Kidney (tissue), 13 donors: ENCODE measurements at regions not wholly inside any gene's neighbourhood (a gene's known extent, or its start where the extent isn't known, plus 50 kb on each side); places are given as distances from the start of the nearest gene placed in this dataset.

Source experiments
- DNase-seq, 5 donors: peaks; one replicate each; pipeline ENCODE4 v3.0.0-alpha.2; 2013 to 2020
- FAIRE-seq: peaks from 2 replicates; lab custom pipeline; 2012; peaks lifted over from hg19 to GRCh38; lab: Jason Lieb, UNC
- H3K27ac ChIP-seq, 2 donors: one replicate each; pipeline ENCODE4 v1.7.0; 2013; ENCODE audit warnings: low read depth in 2 of 2, low read length in 2 of 2, inconsistent platforms in 1 of 2
- H3K27me3 ChIP-seq: one replicate; pipeline ENCODE4 v1.7.1; 2013; ENCODE audit warnings: low read length, inconsistent platforms; ENCODE audit not compliant: control insufficient read depth, insufficient read depth
- H3K36me3 ChIP-seq, 3 donors: one replicate each; pipeline versions ENCODE4 v1.7.0 to v1.7.1; 2013; ENCODE audit warnings: low read length in 3 of 3, control low read depth in 1 of 3, inconsistent platforms in 1 of 3; ENCODE audit not compliant: insufficient read depth in 3 of 3, control insufficient read depth in 2 of 3
- H3K4me1 ChIP-seq, 3 donors: one replicate each; pipeline versions ENCODE4 v1.7.0 to v1.7.1; 2013; ENCODE audit warnings: low read length in 3 of 3, inconsistent platforms in 1 of 3, low read depth in 1 of 3; ENCODE audit not compliant: control insufficient read depth in 2 of 3, insufficient read depth in 2 of 3
- H3K4me3 ChIP-seq, 3 donors: one replicate each; pipeline versions ENCODE4 v1.7.0 to v1.8.1; 2013; ENCODE audit warnings: low read length in 3 of 3, control low read depth in 1 of 3, inconsistent platforms in 1 of 3
- H3K9ac ChIP-seq, 3 donors: one replicate each; pipeline versions ENCODE4 v1.7.0 to v1.7.1; 2013; ENCODE audit warnings: low read length in 3 of 3, control low read depth in 1 of 3, inconsistent platforms in 1 of 3
- H3K9me3 ChIP-seq, 3 donors: one replicate each; pipeline versions ENCODE4 v1.7.0 to v1.7.1; 2013; ENCODE audit warnings: low read length in 3 of 3, control low read depth in 1 of 3, inconsistent platforms in 1 of 3; ENCODE audit not compliant: control insufficient read depth in 2 of 3, insufficient read depth in 1 of 3
- CTCF ChIP-seq: IDR thresholded peaks from 3 replicates; pipeline ENCODE4 v1.5.1; 2012; ENCODE audit warnings: mild to moderate bottlenecking, moderate library complexity, borderline replicate concordance; ENCODE audit not compliant: insufficient read depth; ENCODE audit errors: extremely low read depth
- intact Hi-C: fragments of 100-400 bp; cut with DNase I; formaldehyde crosslinking; loops from one replicate; pipeline ENCODE4 v1.11.1; 2022
- donor health status: control.
- donor health status: control.
- donor health status: control.
- donor health status: control.
- donor health status: control.
- donor health status: DM: yes; HTN: yes; CAD: no.
- donor health status: Normal renal cell carcinoma (clear cell type).

GRCh38 chr15:27655056-27655455 lies 444.1 kb downstream of the OCA2 start:
- DNase-seq = no peak
- Histone ChIP-seq H3K9me3 (peaks cover 0 to 5% (median 0%) of the 10 kb centered on the region in 3 donors), H3K9ac (no peak overlapping the region), H3K27me3 (no peaks in the 10 kb centered on the region), H3K27ac (no peak overlapping the region), H3K4me1 (no peaks in the 10 kb centered on the region), H3K36me3 (no peaks in the 10 kb centered on the region), H3K4me3 (no peak overlapping the region)
- TF ChIP-seq CTCF = no peak
- intact Hi-C loops = no loop called here
- no peak for FAIRE-seq

GRCh38 chr15:27650244-27650643 lies 448.9 kb downstream of the OCA2 start:
- intact Hi-C loops = no loop called here
- H3K9me3 ChIP-seq = peaks cover 0 to 8% (median 0%) of the 10 kb centered on the region in 3 donors
- no peak for FAIRE-seq
- H3K36me3 ChIP-seq = no peaks in the 10 kb centered on the region
- no peak for TF ChIP-seq CTCF
- no peak overlapping the region for H3K27ac ChIP-seq
- DNase-seq = no peak
- H3K27me3 ChIP-seq = no peaks in the 10 kb centered on the region
- H3K4me1 ChIP-seq = no peaks in the 10 kb centered on the region
- no peak overlapping the region for H3K9ac ChIP-seq
- no peak overlapping the region for H3K4me3 ChIP-seq

- Histone ChIP-seq H3K36me3 (no peaks in the 10 kb centered on the region), H3K27ac (no peak overlapping the region), H3K9ac (no peak overlapping the region), H3K4me3 (no peak overlapping the region), H3K9me3 (peaks cover 0 to 7% (median 3%) of the 10 kb centered on the region in 3 donors), H3K4me1 (no peaks in the 10 kb centered on the region), H3K27me3 (no peaks in the 10 kb centered on the region)
- FAIRE-seq = no peak
- intact Hi-C loops = no loop called here
- no peak for DNase-seq
- no peak for TF ChIP-seq CTCF
Observed at GRCh38 chr15:27648359-27648758, 450.8 kb downstream of the OCA2 start.

- no peak overlapping the region for H3K27ac ChIP-seq
- FAIRE-seq = no peak
- intact Hi-C loops = no loop called here
- TF ChIP-seq CTCF = no peak
- peaks cover 0 to 17% (median 3%) of the 10 kb centered on the region in 3 donors for H3K9me3 ChIP-seq
- H3K4me1 ChIP-seq = no peaks in the 10 kb centered on the region
- no peak overlapping the region for H3K4me3 ChIP-seq
- H3K27me3 ChIP-seq = no peaks in the 10 kb centered on the region
- no peak for DNase-seq
- H3K9ac ChIP-seq = no peak overlapping the region
- H3K36me3 ChIP-seq = no peaks in the 10 kb centered on the region
Observed at GRCh38 chr15:27646531-27646930, 452.6 kb downstream of the OCA2 start.
